GM18511 (cell line): ENCODE measurements at regions not wholly inside any gene's neighbourhood (a gene's known extent, or its start where the extent isn't known, plus 50 kb on each side); places are given as distances from the start of the nearest gene placed in this dataset.
"Not testable (repeated sequence)": the region's sequence is repeated elsewhere in the genome, so short reads cannot be mapped to it uniquely, and the experiment has no call there.

Experiments used
- ATAC-seq: cut with Tn5 transposase; IDR thresholded peaks from one replicate; pipeline ENCODE4 v1.9.1; 2021; ENCODE audit warnings: mild to moderate bottlenecking, moderate library complexity; ENCODE audit not compliant: unreplicated experiment

DNA sequence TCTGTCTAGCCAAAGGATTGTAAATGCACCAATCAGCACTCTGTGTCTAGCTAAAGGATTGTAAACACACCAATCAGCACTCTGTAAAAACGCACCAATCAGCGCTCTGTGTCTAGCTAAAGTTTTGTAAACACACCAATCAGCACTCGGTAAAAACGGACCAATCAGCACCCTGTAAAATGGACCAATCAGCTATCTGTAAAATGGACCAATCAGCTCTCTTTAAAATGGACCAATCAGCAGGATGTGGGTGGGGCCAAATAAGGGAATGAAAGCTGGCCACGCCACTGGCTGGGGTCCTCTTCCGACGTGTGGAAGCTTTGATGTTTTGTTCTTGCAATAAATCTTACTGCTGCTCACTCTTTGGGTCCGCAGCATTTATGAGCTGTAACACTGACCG is 151.1 kb upstream of the SPTLC3 start:
- not testable (repeated sequence) for ATAC-seq

DNA sequence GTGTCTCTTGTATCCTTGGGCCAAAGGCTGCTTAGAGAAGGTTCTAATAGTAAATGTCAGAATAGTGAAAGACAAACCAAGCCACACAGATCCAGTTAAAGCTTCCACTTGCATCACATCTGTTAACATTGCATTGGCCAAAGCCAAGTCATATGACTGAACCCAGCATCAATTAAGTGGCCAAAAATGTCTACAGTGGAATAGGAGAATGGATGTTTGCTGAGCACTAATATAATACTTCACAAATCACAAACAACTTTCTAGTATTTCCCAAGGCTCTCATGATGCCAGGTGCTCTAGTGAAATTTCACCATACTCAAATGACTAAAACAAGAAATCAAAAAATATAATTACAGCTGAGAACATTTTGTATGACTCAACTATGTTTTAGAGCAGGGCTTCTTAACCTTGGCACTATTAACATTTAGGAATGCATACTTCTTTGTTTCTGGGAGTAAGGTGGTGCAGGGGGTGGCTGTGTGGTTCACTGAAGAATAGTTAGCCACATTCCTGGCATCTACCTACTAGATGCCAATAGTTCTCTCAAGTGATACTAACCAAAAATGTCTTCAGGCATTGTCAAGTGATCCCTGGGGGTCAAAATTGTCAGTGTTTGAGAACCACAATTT is 148.0 kb upstream of the SPTLC3 start:
- ATAC-seq = no peak

DNA sequence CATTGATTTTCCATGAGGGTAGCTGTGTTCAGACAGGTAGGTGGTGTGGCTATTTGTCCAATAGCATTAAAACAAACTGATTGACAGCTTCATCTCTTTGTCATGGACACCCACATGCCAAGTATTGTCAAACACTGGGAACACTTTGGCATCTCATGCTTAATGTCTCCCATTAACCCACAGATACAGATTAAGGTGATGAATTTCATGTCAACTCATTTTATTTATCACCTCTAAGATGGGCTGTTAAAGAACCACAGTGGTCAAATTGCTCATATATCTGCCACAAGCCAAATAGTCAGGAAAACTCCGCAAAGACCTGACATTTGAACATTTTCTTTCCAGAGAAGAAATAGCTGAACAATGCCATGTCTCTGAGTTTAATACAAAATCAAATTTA is 139.1 kb upstream of the SPTLC3 start:
- ATAC-seq = no peak

- no peak for ATAC-seq
Observed at GRCh38 chr20:12870588-12870987, 138.2 kb upstream of the SPTLC3 start.

DNA sequence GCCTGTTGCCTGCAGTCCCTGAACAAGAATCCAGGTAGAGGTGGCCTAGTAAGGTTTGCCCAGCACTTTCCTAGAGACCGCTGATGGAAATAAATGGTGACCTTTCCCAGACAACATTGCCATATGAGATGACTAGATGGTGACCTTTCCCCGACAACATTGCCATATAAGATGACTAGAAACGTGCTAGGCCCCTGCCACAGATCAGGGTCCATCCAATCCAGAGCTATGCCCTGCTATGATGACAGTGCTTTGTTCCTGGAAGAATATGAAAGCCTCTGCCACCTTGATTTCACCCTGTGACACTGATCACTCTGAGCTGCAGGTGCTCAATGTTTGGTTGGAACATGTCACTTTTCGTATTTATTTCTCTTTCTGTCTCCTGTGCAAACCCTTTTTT is 133.8 kb upstream of the SPTLC3 start:
- no peak for ATAC-seq

GRCh38 chr20:12875510-12875909 is 133.3 kb upstream of the SPTLC3 start:
- no peak for ATAC-seq

DNA sequence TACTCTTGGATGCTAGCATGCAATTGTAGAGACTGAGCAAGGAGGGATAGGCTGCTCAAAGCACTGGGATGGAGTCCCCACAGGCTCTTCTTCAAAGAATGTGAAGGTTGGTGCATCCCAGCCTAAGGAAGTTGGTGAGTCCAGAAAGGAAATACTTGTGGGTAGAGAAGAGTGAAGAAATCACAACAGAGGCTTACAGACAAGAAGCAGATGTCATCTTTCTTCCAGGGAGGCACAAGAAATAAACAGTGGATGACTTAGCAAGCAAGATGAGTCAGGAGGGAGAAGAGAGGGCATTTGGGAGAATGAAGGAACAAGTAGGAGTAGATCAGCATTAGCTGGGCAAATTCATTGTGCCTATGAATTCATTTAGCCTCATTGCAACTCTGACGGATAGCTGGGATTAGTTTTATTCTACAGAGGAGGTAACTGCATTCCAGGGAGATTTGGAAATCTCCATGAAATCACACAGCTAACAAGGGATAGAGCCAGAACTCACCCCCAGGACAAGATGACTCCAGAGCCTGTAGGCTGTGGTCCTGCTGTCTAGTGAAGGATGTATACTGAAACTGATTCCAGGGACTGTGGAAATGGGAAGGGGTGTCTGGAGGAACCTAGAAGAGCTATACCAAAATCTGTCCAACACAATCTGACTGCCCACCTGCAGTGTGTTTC is 125.8 kb upstream of the SPTLC3 start:
- ATAC-seq = no peak

- ATAC-seq = no peak
Observed at GRCh38 chr20:12883507-12883885, 125.3 kb upstream of the SPTLC3 start.

GRCh38 chr20:12886618-12887363 is 122.0 kb upstream of the SPTLC3 start:
- no peak for ATAC-seq

GRCh38 chr20:12891643-12892042 is 117.1 kb upstream of the SPTLC3 start:
- ATAC-seq = no peak

DNA sequence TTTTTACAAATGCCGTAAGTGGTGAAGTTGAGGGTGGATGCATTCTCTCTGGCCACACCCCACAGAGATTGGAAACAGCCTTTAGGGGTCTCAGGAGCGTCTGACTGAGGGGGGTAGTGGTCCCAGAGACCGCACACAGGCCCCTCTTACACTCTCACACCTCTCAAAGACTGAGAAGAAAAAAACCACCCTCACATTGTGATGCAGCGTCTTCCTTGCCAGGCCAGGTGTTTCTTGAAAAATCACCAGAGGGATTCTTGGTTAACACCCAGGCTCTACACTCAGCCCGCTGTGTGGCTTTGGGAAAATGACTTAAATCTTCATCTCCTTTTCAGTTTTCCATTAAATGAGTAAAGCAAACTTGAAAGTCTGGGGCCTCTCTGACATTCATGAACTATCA is 115.8 kb upstream of the SPTLC3 start:
- ATAC-seq = no peak

DNA sequence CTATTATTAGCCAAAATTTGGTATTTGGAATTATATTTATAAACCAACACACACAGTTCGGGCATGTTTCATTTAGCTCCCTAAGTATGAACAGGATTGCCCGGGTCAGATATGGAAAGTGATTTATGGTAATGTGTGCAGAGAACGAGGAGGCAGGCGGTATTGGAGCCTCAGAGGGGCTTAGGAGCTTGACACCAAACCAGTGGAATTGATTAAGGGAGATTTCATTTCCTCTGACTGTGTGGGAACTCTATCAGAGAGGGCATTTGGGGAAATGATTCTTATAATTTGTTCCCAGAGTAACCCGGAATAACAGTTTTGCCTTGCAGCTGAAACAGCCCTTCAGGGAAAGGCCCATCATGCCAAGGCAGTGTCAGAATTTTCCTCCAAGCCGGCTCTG is 115.1 kb upstream of the SPTLC3 start:
- no peak for ATAC-seq

GRCh38 chr20:12894089-12894488 is 114.7 kb upstream of the SPTLC3 start:
- ATAC-seq = no peak

DNA sequence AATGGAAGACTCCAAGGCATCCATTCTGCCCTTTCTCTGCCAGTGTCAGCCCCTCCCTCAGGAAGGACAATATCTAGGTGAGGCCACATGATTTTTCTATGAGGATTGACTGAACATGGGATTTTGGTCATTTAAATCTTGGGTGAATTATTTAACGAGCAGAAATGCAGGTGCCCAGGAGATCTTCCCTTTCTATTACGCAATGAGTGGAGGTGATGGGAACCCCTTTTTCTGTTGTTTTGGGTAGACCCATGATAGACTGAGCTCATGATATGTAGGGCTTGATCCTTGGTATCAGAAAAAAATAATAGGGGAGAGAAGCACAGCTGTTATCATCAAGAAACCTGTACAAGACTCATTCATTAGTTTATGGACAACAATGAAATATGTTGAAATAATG is 112.6 kb upstream of the SPTLC3 start:
- no peak for ATAC-seq

DNA sequence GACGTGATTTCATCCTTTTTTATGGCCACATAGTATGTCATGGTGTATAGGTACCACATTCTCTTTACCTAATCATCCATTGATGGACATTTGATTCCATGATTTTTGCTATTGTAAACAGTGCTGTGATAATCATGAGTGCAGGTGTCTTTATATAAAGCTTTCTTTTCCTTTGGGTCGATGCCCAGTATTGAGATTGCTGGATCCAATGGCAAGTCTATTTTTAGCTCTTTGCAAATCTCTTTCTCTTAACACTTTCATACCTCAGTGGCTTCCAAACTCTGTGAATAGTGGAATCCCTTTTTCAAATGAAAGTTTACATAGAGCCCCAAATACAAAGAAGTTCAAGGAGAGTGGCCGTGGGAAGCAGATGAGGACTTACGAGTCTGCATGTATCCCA is 105.8 kb upstream of the SPTLC3 start:
- ATAC-seq = no peak

- ATAC-seq = no peak
Observed at GRCh38 chr20:12906361-12906760, 102.4 kb upstream of the SPTLC3 start.

- ATAC-seq = no peak
Observed at GRCh38 chr20:12911372-12911771, 97.4 kb upstream of the SPTLC3 start.

DNA sequence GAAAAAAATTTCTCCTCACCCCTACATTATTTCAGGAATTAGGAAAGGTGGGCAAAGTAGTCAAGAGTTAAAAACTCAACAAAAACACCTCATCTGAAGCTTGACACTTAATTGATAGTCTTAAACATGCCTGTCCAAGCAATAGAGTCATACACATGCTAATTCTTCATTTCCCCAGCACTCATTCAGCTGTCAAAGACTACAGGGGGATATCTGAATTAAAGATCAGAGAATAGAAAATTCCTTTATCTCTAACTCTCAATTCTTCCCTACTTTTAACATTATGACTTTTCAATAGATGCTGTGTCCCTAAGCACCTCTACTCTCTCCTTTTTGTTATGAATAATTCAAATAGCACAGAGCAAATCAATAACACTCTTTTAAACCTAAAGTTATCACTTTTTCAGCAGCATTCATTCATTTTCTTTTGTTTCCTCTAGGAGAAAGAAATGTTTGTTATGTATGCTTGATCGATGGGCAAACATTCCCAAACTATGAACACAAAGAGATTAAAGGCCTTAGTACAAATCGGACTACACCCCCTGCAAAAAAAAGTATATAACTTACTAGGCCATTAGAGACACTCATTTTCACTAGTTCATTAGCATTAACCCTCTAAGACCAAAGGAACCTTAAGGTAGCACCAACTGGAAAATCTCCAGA is 94.9 kb upstream of the SPTLC3 start:
- ATAC-seq = no peak

- no peak for ATAC-seq
Observed at GRCh38 chr20:12914804-12915203, 94.0 kb upstream of the SPTLC3 start.

- no peak for ATAC-seq
Observed at GRCh38 chr20:12916699-12917098, 92.1 kb upstream of the SPTLC3 start.

DNA sequence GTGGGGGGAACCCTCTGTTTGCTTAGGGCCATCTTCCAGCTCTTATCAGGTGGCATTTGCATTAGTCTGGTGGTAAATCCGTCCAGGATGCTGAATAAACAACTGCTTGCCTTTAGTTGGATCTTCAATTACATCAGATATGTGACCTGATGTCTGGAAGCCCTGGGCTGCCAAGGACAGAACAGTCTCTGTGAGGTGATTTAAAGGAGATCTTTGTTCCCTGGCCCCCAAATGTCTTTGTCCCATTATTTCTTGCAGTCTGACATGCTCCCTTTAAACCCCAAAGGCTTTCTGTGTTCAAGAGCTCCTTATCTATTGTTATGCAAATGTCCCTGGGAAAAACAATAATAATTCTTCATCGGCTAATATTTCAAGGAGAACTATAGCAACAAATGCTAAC is 84.6 kb upstream of the SPTLC3 start:
- no peak for ATAC-seq
